ENCODE measurements at regions not wholly inside any gene's neighbourhood (a gene's known extent, or its start where the extent isn't known, plus 50 kb on each side); places are given as distances from the start of the nearest gene placed in this dataset.
"Not testable (repeated sequence)": the region's sequence is repeated elsewhere in the genome, so short reads cannot be mapped to it uniquely, and the experiment has no call there.

- TF ChIP-seq CTCF (conservative IDR thresholded peaks at IDR 0.05; ENCODE audit: low read depth, low read length); EZH2 (IDR thresholded peaks at IDR 0.05; ENCODE audit: low read length, unreplicated experiment); EZH2phosphoT487 (IDR thresholded peaks at IDR 0.05; ENCODE audit: borderline replicate concordance, low read length): not testable (repeated sequence)
Measured at GRCh38 chr1:144045751-144046546, 74.2 kb upstream of the FAM72C start.
